NCI-H2196 treated with DMSO at 0.1 percent for 48 hours (cell line): ENCODE measurements at regions not wholly inside any gene's neighbourhood (a gene's known extent, or its start where the extent isn't known, plus 50 kb on each side); places are given as distances from the start of the nearest gene placed in this dataset.
A peak's percentile ranks its signal among the peaks of the same experiment; 100 is the strongest.

Source experiments
- DNase-seq: peaks from one replicate; lab custom pipeline; 2025; ENCODE audit not compliant: unreplicated experiment; lab: John Stamatoyannopoulos, UW

GRCh38 chr18:2089396-2089795 lies 481.9 kb downstream of the METTL4 start:
- DNase-seq: no peak

GRCh38 chr18:2091937-2092336 lies 479.4 kb downstream of the METTL4 start:
- DNase-seq: no peak

GRCh38 chr18:2096551-2096950 lies 474.8 kb downstream of the METTL4 start:
- no peak for DNase-seq

- DNase-seq: no peak
Measured at GRCh38 chr18:2100694-2101213, 470.6 kb downstream of the METTL4 start.

GRCh38 chr18:2102022-2102421 lies 469.3 kb downstream of the METTL4 start:
- no peak for DNase-seq

- no peak for DNase-seq
Measured at GRCh38 chr18:2103299-2103698, 468.0 kb downstream of the METTL4 start.

GRCh38 chr18:2104620-2105462 lies 466.5 kb downstream of the METTL4 start:
- DNase-seq: no peak

GRCh38 chr18:2108591-2108990 lies 462.7 kb downstream of the METTL4 start:
- no peak for DNase-seq

- no peak for DNase-seq
Measured at GRCh38 chr18:2111456-2111855, 459.8 kb downstream of the METTL4 start.

- no peak for DNase-seq
Measured at GRCh38 chr18:2112435-2113045, 458.8 kb downstream of the METTL4 start.

- no peak for DNase-seq
Measured at GRCh38 chr18:2114289-2114688, 457.0 kb downstream of the METTL4 start.

GRCh38 chr18:2114765-2115164 lies 456.5 kb downstream of the METTL4 start:
- no peak for DNase-seq

GRCh38 chr18:2121224-2121623 lies 450.1 kb downstream of the METTL4 start:
- DNase-seq: no peak

- DNase-seq: no peak
Measured at GRCh38 chr18:2123077-2123476, 448.2 kb downstream of the METTL4 start.

- no peak for DNase-seq
Measured at GRCh38 chr18:2134364-2134763, 436.9 kb downstream of the METTL4 start.

- no peak for DNase-seq
Measured at GRCh38 chr18:2135309-2135708, 436.0 kb downstream of the METTL4 start.

- DNase-seq: no peak
Measured at GRCh38 chr18:2138552-2138951, 432.8 kb downstream of the METTL4 start.

- DNase-seq: no peak
Measured at GRCh38 chr18:2139691-2140090, 431.6 kb downstream of the METTL4 start.

GRCh38 chr18:2143636-2144035 lies 427.7 kb downstream of the METTL4 start:
- DNase-seq: no peak

- DNase-seq: no peak
Measured at GRCh38 chr18:2144811-2145210, 426.5 kb downstream of the METTL4 start.

GRCh38 chr18:2146092-2146491 lies 425.2 kb downstream of the METTL4 start:
- DNase-seq: peak; percentile 14

- DNase-seq: no peak
Measured at GRCh38 chr18:2146754-2147153, 424.6 kb downstream of the METTL4 start.
